Ascending aorta (tissue), 2 donors: ENCODE measurements at regions not wholly inside any gene's neighbourhood (a gene's known extent, or its start where the extent isn't known, plus 50 kb on each side); places are given as distances from the start of the nearest gene placed in this dataset.

Experiments used
- DNase-seq, 2 donors: peaks; one replicate each; pipeline ENCODE4 v3.0.0-alpha.2; 2019; ENCODE audit warnings: low spot score in 2 of 2
- H3K27ac ChIP-seq, 2 donors: fragments of 200-600 bp; sonication (generic); one replicate each; pipeline ENCODE4 v1.5.1; 2016 to 2017; ENCODE audit warnings: mild to moderate bottlenecking in 1 of 2
- H3K27me3 ChIP-seq: fragments of 200-600 bp; sonication (generic); one replicate; pipeline ENCODE4 v1.5.1; 2017
- H3K36me3 ChIP-seq, 2 donors: fragments of 200-600 bp; sonication (generic); one replicate each; pipeline ENCODE4 v1.5.1; 2016
- H3K4me1 ChIP-seq, 2 donors: fragments of 200-600 bp; sonication (generic); one replicate each; pipeline ENCODE4 v1.5.1; 2016 to 2017; ENCODE audit warnings: mild to moderate bottlenecking in 1 of 2
- H3K4me3 ChIP-seq, 2 donors: fragments of 200-600 bp; sonication (generic); one replicate each; pipeline ENCODE4 v1.5.1; 2016 to 2017; ENCODE audit warnings: mild to moderate bottlenecking in 1 of 2
- H3K9me3 ChIP-seq, 2 donors: fragments of 200-600 bp; sonication (generic); one replicate each; pipeline ENCODE4 v1.5.1; 2016
- CTCF ChIP-seq, 3 experiments: fragments of 200-600 bp in 2 of 3; fragments of 450-650 bp in 1 of 3; sonication (generic) in 2 of 3; IDR thresholded peaks; one replicate each; pipeline ENCODE4 v1.5.1; 2016 to 2019; ENCODE audit warnings: antibody characterized with exemption in 3 of 3, mild to moderate bottlenecking in 1 of 3, moderate library complexity in 1 of 3
- intact Hi-C: fragments of 100-400 bp; cut with DNase I; formaldehyde crosslinking; loops from one replicate; pipeline ENCODE4 v1.15.1; 2023

- intact Hi-C loops = no loop called here
- Histone ChIP-seq H3K4me1 (no peaks in the 10 kb centered on the region), H3K36me3 (no peaks in the 10 kb centered on the region), H3K27me3 (no peaks in the 10 kb centered on the region), H3K9me3 (no peaks in the 10 kb centered on the region), H3K27ac (no peak overlapping the region), H3K4me3 (no peak overlapping the region)
- no peak for DNase-seq
- TF ChIP-seq CTCF (IDR thresholded peaks at IDR 0.05) = no peak
These were observed 430.0 kb upstream of the TNP1 start for GRCh38 chr2:217289907-217290280.

GRCh38 chr2:217289177-217289906 lies 429.5 kb upstream of the TNP1 start:
- no peaks in the 10 kb centered on the region for H3K27me3 ChIP-seq
- no peak for DNase-seq
- no peaks in the 10 kb centered on the region for H3K9me3 ChIP-seq
- TF ChIP-seq CTCF (IDR thresholded peaks at IDR 0.05) = no peak
- H3K4me1 ChIP-seq = no peaks in the 10 kb centered on the region
- intact Hi-C loops = no loop called here
- H3K4me3 ChIP-seq = no peak overlapping the region
- H3K27ac ChIP-seq = no peak overlapping the region
- H3K36me3 ChIP-seq = no peaks in the 10 kb centered on the region

- intact Hi-C loops = no loop called here
- no peak for DNase-seq
- H3K27me3 ChIP-seq = no peaks in the 10 kb centered on the region
- no peaks in the 10 kb centered on the region for H3K36me3 ChIP-seq
- TF ChIP-seq CTCF (IDR thresholded peaks at IDR 0.05) = no peak
- no peak overlapping the region for H3K27ac ChIP-seq
- H3K9me3 ChIP-seq = no peaks in the 10 kb centered on the region
- no peak overlapping the region for H3K4me3 ChIP-seq
- no peaks in the 10 kb centered on the region for H3K4me1 ChIP-seq
These were observed 428.7 kb upstream of the TNP1 start for GRCh38 chr2:217288472-217289063.

GRCh38 chr2:217286833-217287232 lies 427.0 kb upstream of the TNP1 start:
- Histone ChIP-seq H3K27me3 (no peaks in the 10 kb centered on the region), H3K4me3 (no peak overlapping the region), H3K4me1 (no peaks in the 10 kb centered on the region), H3K27ac (no peak overlapping the region), H3K36me3 (no peaks in the 10 kb centered on the region), H3K9me3 (no peaks in the 10 kb centered on the region)
- intact Hi-C loops = no loop called here
- no peak for TF ChIP-seq CTCF (IDR thresholded peaks at IDR 0.05)
- DNase-seq = no peak

GRCh38 chr2:217285926-217286325 lies 426.1 kb upstream of the TNP1 start:
- intact Hi-C loops = no loop called here
- TF ChIP-seq CTCF (IDR thresholded peaks at IDR 0.05) = no peak
- no peak for DNase-seq
- Histone ChIP-seq H3K27ac (no peak overlapping the region), H3K9me3 (no peaks in the 10 kb centered on the region), H3K4me3 (no peak overlapping the region), H3K27me3 (no peaks in the 10 kb centered on the region), H3K4me1 (no peaks in the 10 kb centered on the region), H3K36me3 (no peaks in the 10 kb centered on the region)
